B cell (primary cell): ENCODE measurements at regions not wholly inside any gene's neighbourhood (a gene's known extent, or its start where the extent isn't known, plus 50 kb on each side); places are given as distances from the start of the nearest gene placed in this dataset.

Source experiments
- ATAC-seq: fragments of 200-7000 bp; cut with Tn5 transposase; one replicate; pipeline ENCODE4 v1.10.0; 2021; ENCODE audit warnings: low read depth, mild to moderate bottlenecking, moderate number of reproducible peaks, moderate library complexity
- CTCF ChIA-PET: fragments of 350-600 bp; sonication (Branson Sonifier 250); formaldehyde crosslinking; loops from one replicate; lab custom pipeline; 2021; ENCODE audit warnings: antibody characterized with exemption, inconsistent platforms; lab: Charles Lee
- POLR2A ChIA-PET: fragments of 350-600 bp; sonication (Branson Sonifier 250); formaldehyde crosslinking; loops from one replicate; lab custom pipeline; 2021; ENCODE audit warnings: antibody characterized with exemption; lab: Charles Lee
- DNase-seq: peaks from one replicate; pipeline ENCODE4 v3.0.0; 2013
- H2AFZ ChIP-seq: 2 replicates; pipeline ENCODE4 v1.6.1; 2012; ENCODE audit warnings: mild to moderate bottlenecking, low read depth, low read length; ENCODE audit not compliant: insufficient read depth, poor library complexity, severe bottlenecking
- H3K27ac ChIP-seq, 2 donors: 1 replicate in 1 of 2; 2 replicates in 1 of 2; pipeline ENCODE4 v1.5.1; 2012 to 2013; ENCODE audit warnings: low read length in 2 of 2, mild to moderate bottlenecking in 2 of 2, moderate library complexity in 1 of 2
- H3K27me3 ChIP-seq, 4 experiments: fragments of 200-600 bp in 1 of 4; sonication (generic) in 1 of 4; replicated peaks in 1 of 4; 1 replicate in 2 of 4; 2 replicates in 2 of 4; pipeline versions ENCODE4 v1.6.1 to v1.7.0; 2013 to 2016; ENCODE audit warnings: low read length in 3 of 4, mild to moderate bottlenecking in 2 of 4, mixed read lengths in 1 of 4, moderate library complexity in 1 of 4; ENCODE audit not compliant: insufficient read depth in 4 of 4, control insufficient read depth in 3 of 4; ENCODE audit errors: control extremely low read depth in 1 of 4
- H3K36me3 ChIP-seq, 2 experiments: replicated peaks in 1 of 2; 1 replicate in 1 of 2; 2 replicates in 1 of 2; pipeline versions ENCODE4 v1.6.1 to v1.7.1; 2013; ENCODE audit warnings: low read length in 1 of 2; ENCODE audit not compliant: insufficient read depth in 2 of 2, control insufficient read depth in 1 of 2; ENCODE audit errors: control extremely low read depth in 1 of 2, extremely low read depth in 1 of 2
- H3K4me1 ChIP-seq, 2 donors: fragments of 200-600 bp in 1 of 2; sonication (generic) in 1 of 2; 1 replicate in 1 of 2; 2 replicates in 1 of 2; pipeline versions ENCODE4 v1.5.1 to v1.6.1; 2013 to 2017; ENCODE audit warnings: low read length in 2 of 2; ENCODE audit not compliant: control insufficient read depth in 2 of 2, insufficient read depth in 2 of 2
- H3K4me2 ChIP-seq: replicated peaks from 2 replicates; pipeline ENCODE3; 2012; ENCODE audit warnings: mild to moderate bottlenecking, low read depth, low read length; ENCODE audit not compliant: poor library complexity, severe bottlenecking
- H3K4me3 ChIP-seq, 5 experiments: fragments of 200-600 bp in 1 of 5; sonication (generic) in 1 of 5; 1 replicate in 3 of 5; 2 replicates in 2 of 5; pipeline versions ENCODE4 v1.5.1 to v1.7.0; 2011 to 2016; ENCODE audit warnings: low read length in 4 of 5, mild to moderate bottlenecking in 4 of 5, low read depth in 2 of 5, control low read depth in 1 of 5, moderate library complexity in 1 of 5; ENCODE audit not compliant: insufficient read depth in 1 of 5; ENCODE audit errors: control extremely low read depth in 1 of 5, extremely low read depth in 1 of 5
- H3K79me2 ChIP-seq: fragments of 200-600 bp; sonication (generic); one replicate; pipeline ENCODE4 v1.6.0; 2016; ENCODE audit warnings: low read length; ENCODE audit not compliant: control insufficient read depth, insufficient read depth
- H3K9ac ChIP-seq: fragments of 200-600 bp; sonication (generic); 2 replicates; pipeline ENCODE4 v1.6.1; 2017; ENCODE audit warnings: mild to moderate bottlenecking, low read length, moderate library complexity
- H3K9me3 ChIP-seq, 3 donors: one replicate each; pipeline versions ENCODE4 v1.6.1 to v1.7.1; 2013; ENCODE audit warnings: low read length in 2 of 3; ENCODE audit not compliant: control insufficient read depth in 2 of 3, insufficient read depth in 1 of 3; ENCODE audit errors: control extremely low read depth in 1 of 3
- H4K20me1 ChIP-seq: 2 replicates; pipeline ENCODE4 v1.6.0; 2012; ENCODE audit warnings: mild to moderate bottlenecking, low read length; ENCODE audit not compliant: insufficient read depth, control insufficient read depth, poor library complexity, severe bottlenecking
- H3K27ac Mint-ChIP-seq: one replicate; pipeline ENCODE4 v1.8.0; 2021; ENCODE audit warnings: mixed read lengths
- H3K27me3 Mint-ChIP-seq: one replicate; pipeline ENCODE4 v1.8.0; 2021; ENCODE audit warnings: mixed read lengths
- H3K4me1 Mint-ChIP-seq: one replicate; pipeline ENCODE4 v1.8.0; 2021; ENCODE audit warnings: mixed read lengths
- H3K4me3 Mint-ChIP-seq: one replicate; pipeline ENCODE4 v1.8.0; 2021; ENCODE audit warnings: mixed read lengths
- H3K9me3 Mint-ChIP-seq: one replicate; pipeline ENCODE4 v1.8.0; 2022; ENCODE audit warnings: mixed read lengths; ENCODE audit not compliant: insufficient read depth
- CTCF ChIP-seq: fragments of 200-600 bp; IDR thresholded peaks from one replicate; pipeline ENCODE4 v1.8.0; 2022; ENCODE audit warnings: antibody characterized with exemption, mild to moderate bottlenecking
- EZH2 ChIP-seq: IDR thresholded peaks from 2 replicates; pipeline ENCODE4 v1.6.1; 2012; ENCODE audit warnings: borderline replicate concordance, low read depth, mild to moderate bottlenecking, moderate library complexity, low read length; ENCODE audit not compliant: insufficient read depth, poor library complexity, severe bottlenecking
- WGBS: methylation state at CpG from one replicate; pipeline ENCODE4 v1.1.5; 2013; ENCODE audit warnings: missing lambda C conversion rate; ENCODE audit not compliant: insufficient coverage; 5-methylcytosine and 5-hydroxymethylcytosine counted together
- intact Hi-C: fragments of 100-400 bp; cut with micrococcal nuclease; formaldehyde crosslinking; loops from one replicate; pipeline ENCODE4 v1.10.0; 2022

DNA sequence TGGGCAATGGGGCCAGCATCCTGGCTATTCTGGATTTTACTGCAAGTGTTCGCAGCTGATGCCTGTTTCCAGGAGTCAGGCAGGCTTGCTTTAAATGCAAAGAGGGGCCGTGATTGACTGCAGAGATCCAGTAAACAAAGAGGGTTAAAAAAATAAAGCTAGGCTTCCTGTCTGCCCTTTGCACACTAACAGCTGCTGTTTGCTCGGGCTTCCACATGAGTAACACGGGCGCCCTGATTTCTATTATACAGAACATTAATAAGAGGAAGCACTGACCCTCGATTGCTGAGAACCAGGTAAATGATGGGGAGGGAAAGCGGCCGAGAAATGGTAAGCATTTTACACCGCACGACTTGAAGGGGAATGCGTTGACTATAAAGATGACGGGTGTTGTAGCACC is 254.2 kb upstream of the ZNF507 start:
- Mint-ChIP-seq H3K9me3 (peaks cover 5% of the 10 kb centered on the region), H3K27ac (no peak overlapping the region), H3K4me3 (no peak overlapping the region), H3K4me1 (no peaks in the 10 kb centered on the region), H3K27me3 (no peaks in the 10 kb centered on the region)
- peaks cover 0 to 27% (median 0%) of the 10 kb centered on the region in 3 donors for H3K9me3 ChIP-seq
- POLR2A ChIA-PET, result no interaction called here
- H3K36me3 ChIP-seq, result no peaks in the 10 kb centered on the region
- no peaks in the 10 kb centered on the region for H3K79me2 ChIP-seq
- H3K4me3 ChIP-seq, result no peak overlapping the region
- DNase-seq, result no peak
- no peaks in the 10 kb centered on the region for H3K4me1 ChIP-seq
- H3K27ac ChIP-seq, result no peak overlapping the region
- no peak overlapping the region for H2AFZ ChIP-seq
- H4K20me1 ChIP-seq, result no peaks in the 10 kb centered on the region
- H3K27me3 ChIP-seq, result no peaks in the 10 kb centered on the region
- TF ChIP-seq EZH2 (no peak), CTCF (no peak)
- intact Hi-C loops, result no loop called here
- no peak overlapping the region for H3K9ac ChIP-seq
- WGBS, result 60% methylated on average over 2 of the region's 12 CpGs
- CTCF ChIA-PET, result no interaction called here
- H3K4me2 ChIP-seq, result no peak overlapping the region
- ATAC-seq, result no peak

DNA sequence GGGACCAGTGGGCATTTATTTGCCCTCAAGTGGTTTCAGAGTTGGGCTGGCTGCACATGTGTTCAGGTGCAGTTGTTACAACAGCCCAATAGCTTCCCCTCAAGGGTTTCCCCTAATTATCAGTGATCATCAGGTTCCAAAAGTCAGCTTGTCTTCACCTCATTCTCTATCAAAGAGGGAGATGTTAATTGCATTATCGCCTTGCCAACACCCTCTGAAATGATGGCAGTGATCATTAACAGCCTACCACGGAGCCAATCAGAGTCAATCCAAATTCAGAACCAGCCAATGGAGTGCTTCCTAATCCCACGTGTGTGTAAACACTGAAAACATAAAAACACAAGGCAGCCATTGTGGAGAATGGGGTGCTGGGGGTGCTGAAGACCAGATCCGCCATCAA is 248.4 kb upstream of the ZNF507 start:
- no peak overlapping the region for H3K4me3 ChIP-seq
- H3K27ac Mint-ChIP-seq, result no peak overlapping the region
- no peaks in the 10 kb centered on the region for H4K20me1 ChIP-seq
- H3K27me3 Mint-ChIP-seq, result no peaks in the 10 kb centered on the region
- H3K4me2 ChIP-seq, result no peak overlapping the region
- DNase-seq, result no peak
- no peak for ATAC-seq
- H3K4me1 Mint-ChIP-seq, result no peaks in the 10 kb centered on the region
- ChIA-PET CTCF (no interaction called here), POLR2A (no interaction called here)
- intact Hi-C loops, result no loop called here
- no peak for TF ChIP-seq CTCF
- no peak for TF ChIP-seq EZH2
- 100% methylated on average over 1 of the region's 4 CpGs for WGBS
- H2AFZ ChIP-seq, result no peak overlapping the region
- no peaks in the 10 kb centered on the region for H3K36me3 ChIP-seq
- H3K79me2 ChIP-seq, result no peaks in the 10 kb centered on the region
- H3K4me1 ChIP-seq, result no peaks in the 10 kb centered on the region
- no peaks in the 10 kb centered on the region for H3K27me3 ChIP-seq
- peaks cover 7% of the 10 kb centered on the region for H3K9me3 Mint-ChIP-seq
- peaks cover 0 to 11% (median 0%) of the 10 kb centered on the region in 3 donors for H3K9me3 ChIP-seq
- H3K27ac ChIP-seq, result no peak overlapping the region
- no peak overlapping the region for H3K9ac ChIP-seq
- no peak overlapping the region for H3K4me3 Mint-ChIP-seq
